Esophagus muscularis mucosa (tissue), 4 donors: ENCODE measurements at regions not wholly inside any gene's neighbourhood (a gene's known extent, or its start where the extent isn't known, plus 50 kb on each side); places are given as distances from the start of the nearest gene placed in this dataset.

Experiments used
- DNase-seq: peaks from one replicate; pipeline ENCODE4 v3.0.0-alpha.2; 2017; ENCODE audit errors: extremely low spot score
- H3K27ac ChIP-seq, 4 donors: fragments of 200-600 bp; sonication (generic); replicated peaks in 1 of 4; 1 replicate in 3 of 4; 2 replicates in 1 of 4; pipeline ENCODE4 v1.5.1; 2016 to 2019; ENCODE audit warnings: mild to moderate bottlenecking in 1 of 4
- H3K27me3 ChIP-seq, 4 donors: fragments of 200-600 bp; sonication (generic); one replicate each; pipeline versions ENCODE4 v1.5.1 to v1.6.0; 2016 to 2019
- H3K36me3 ChIP-seq, 4 donors: fragments of 200-600 bp; sonication (generic); one replicate each; pipeline ENCODE4 v1.5.1; 2016 to 2019
- H3K4me1 ChIP-seq, 4 donors: fragments of 200-600 bp; sonication (generic); one replicate each; pipeline ENCODE4 v1.5.1; 2016 to 2019
- H3K4me3 ChIP-seq, 4 donors: fragments of 200-600 bp; sonication (generic); 1 replicate in 2 of 4; 2 replicates in 2 of 4; pipeline ENCODE4 v1.5.1; 2016 to 2019; ENCODE audit warnings: mild to moderate bottlenecking in 4 of 4, moderate library complexity in 1 of 4
- H3K9me3 ChIP-seq, 4 donors: fragments of 200-600 bp; sonication (generic); 1 replicate in 3 of 4; 2 replicates in 1 of 4; pipeline ENCODE4 v1.5.1; 2016 to 2019
- EP300 ChIP-seq: sonication (generic); formaldehyde crosslinking; IDR thresholded peaks from one replicate; pipeline ENCODE4 v1.6.1; 2017; ENCODE audit warnings: antibody characterized with exemption
- POLR2A ChIP-seq: fragments of 450-650 bp; IDR thresholded peaks from one replicate; pipeline ENCODE4 v1.6.1; 2017; ENCODE audit warnings: antibody characterized with exemption, moderate library complexity, mild to moderate bottlenecking, low read depth
- POLR2AphosphoS5 ChIP-seq, 2 donors: sonication (generic); formaldehyde crosslinking; IDR thresholded peaks; one replicate each; pipeline ENCODE4 v1.6.1; 2017; ENCODE audit warnings: antibody characterized with exemption in 2 of 2
- WGBS: methylation state at CpG from one replicate; pipeline ENCODE4 v1.1.5; 2018; 5-methylcytosine and 5-hydroxymethylcytosine counted together
- intact Hi-C: fragments of 100-400 bp; cut with DNase I; formaldehyde crosslinking; loops from one replicate; pipeline ENCODE4 v1.15.1; 2023
- TF ChIP-seq, protein P1 (sequence below), 3 experiments: fragments of 200-600 bp in 2 of 3; fragments of 450-650 bp in 1 of 3; sonication (generic) in 2 of 3; IDR thresholded peaks; one replicate each; pipeline ENCODE4 v1.5.1; 2017 to 2019; ENCODE audit warnings: antibody characterized with exemption in 3 of 3, mild to moderate bottlenecking in 2 of 3, moderate library complexity in 1 of 3

DNA sequence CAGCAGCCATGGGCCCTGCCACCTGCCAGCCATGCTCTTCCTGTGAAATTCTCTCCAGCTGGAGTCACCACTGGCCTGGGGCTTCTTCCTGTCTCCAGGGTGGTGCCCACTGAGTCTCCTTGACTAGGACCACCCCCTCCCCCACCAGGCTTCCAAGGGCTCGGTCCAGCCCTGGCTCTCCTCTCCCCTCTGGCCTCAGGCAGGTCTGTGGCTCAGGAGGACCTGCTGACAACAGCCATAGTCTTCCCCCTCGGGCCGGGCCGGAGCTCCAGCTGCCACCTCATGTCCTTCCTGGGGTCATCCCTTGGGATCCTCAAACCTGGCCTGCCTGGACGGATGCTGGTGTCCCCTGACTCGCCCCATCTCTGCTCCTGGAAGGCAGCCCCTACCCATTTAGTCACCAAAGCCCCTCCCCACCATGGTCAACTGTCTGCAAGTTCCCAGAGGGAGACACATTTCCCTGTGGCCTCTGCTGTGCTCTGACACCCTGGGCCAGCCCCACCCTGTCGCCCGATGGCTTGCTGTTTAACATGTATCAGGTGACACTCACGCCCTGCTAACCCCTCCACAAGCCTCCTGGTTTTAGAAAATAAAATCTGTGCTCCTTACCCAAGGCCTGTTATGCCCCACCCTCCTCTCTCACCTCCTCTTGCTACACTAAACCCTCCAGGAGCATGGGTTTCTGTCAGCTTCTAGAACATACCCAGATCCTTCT is 186.2 kb downstream of the RBFOX3 start:
- Histone ChIP-seq H3K4me3 (no peak overlapping the region), H3K27ac (no peak overlapping the region), H3K27me3 (peaks cover 0 to 48% (median 0%) of the 10 kb centered on the region in 4 donors), H3K9me3 (no peaks in the 10 kb centered on the region), H3K36me3 (no peaks in the 10 kb centered on the region), H3K4me1 (peaks cover 0 to 3% (median 0%) of the 10 kb centered on the region in 4 donors)
- WGBS = 70% methylated on average over 9 of the region's 9 CpGs
- no peak for DNase-seq
- intact Hi-C loops = no loop called here
- TF ChIP-seq, protein P1, sequence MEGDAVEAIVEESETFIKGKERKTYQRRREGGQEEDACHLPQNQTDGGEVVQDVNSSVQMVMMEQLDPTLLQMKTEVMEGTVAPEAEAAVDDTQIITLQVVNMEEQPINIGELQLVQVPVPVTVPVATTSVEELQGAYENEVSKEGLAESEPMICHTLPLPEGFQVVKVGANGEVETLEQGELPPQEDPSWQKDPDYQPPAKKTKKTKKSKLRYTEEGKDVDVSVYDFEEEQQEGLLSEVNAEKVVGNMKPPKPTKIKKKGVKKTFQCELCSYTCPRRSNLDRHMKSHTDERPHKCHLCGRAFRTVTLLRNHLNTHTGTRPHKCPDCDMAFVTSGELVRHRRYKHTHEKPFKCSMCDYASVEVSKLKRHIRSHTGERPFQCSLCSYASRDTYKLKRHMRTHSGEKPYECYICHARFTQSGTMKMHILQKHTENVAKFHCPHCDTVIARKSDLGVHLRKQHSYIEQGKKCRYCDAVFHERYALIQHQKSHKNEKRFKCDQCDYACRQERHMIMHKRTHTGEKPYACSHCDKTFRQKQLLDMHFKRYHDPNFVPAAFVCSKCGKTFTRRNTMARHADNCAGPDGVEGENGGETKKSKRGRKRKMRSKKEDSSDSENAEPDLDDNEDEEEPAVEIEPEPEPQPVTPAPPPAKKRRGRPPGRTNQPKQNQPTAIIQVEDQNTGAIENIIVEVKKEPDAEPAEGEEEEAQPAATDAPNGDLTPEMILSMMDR (IDR thresholded peaks at IDR 0.05) = no peak
- no peak for TF ChIP-seq POLR2AphosphoS5 (IDR thresholded peaks at IDR 0.05)
- TF ChIP-seq POLR2A = no peak
- no peak for TF ChIP-seq EP300

DNA sequence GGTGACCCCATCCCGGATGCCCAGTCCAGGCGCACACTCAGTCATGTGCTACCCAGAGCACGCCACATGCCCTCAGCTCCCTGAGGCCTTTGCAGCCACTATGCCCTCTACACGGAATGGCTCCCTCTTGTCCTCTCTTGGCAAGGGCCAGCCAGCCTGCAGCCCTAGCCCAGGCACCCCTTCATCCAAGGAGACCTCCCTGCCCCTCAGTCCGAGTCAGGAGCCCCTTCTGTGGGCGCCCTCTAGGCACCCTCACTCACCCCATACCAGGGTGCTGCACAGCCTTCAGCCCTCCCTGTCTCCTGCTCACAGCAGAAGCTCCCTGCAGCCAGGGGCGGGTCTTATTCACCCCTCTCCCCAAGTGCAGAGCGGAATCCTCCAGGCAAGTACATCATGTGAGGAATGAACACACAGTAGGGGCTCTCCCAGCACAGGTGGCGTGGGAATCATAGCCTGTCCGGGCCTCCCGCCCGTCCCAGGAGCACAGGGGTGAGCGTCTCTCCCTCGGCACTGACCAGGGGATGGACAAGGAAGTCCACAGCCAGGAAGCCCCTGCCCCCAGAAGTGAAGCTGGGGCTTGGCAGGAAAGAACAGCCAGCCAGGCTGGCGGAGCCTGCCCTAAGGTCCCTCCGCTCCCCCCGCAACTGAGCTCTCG is 186.9 kb downstream of the RBFOX3 start:
- DNase-seq = no peak
- TF ChIP-seq, protein P1 (IDR thresholded peaks at IDR 0.05) = no peak
- TF ChIP-seq POLR2A (no peak), EP300 (no peak), POLR2AphosphoS5 (IDR thresholded peaks at IDR 0.05) (no peak)
- H3K4me3 ChIP-seq = no peak overlapping the region
- H3K36me3 ChIP-seq = no peaks in the 10 kb centered on the region
- peaks cover 0 to 48% (median 0%) of the 10 kb centered on the region in 4 donors for H3K27me3 ChIP-seq
- no peaks in the 10 kb centered on the region for H3K9me3 ChIP-seq
- peaks cover 0 to 3% (median 0%) of the 10 kb centered on the region in 4 donors for H3K4me1 ChIP-seq
- 78% methylated on average over 15 of the region's 18 CpGs for WGBS
- H3K27ac ChIP-seq = no peak overlapping the region
- intact Hi-C loops = no loop called here

DNA sequence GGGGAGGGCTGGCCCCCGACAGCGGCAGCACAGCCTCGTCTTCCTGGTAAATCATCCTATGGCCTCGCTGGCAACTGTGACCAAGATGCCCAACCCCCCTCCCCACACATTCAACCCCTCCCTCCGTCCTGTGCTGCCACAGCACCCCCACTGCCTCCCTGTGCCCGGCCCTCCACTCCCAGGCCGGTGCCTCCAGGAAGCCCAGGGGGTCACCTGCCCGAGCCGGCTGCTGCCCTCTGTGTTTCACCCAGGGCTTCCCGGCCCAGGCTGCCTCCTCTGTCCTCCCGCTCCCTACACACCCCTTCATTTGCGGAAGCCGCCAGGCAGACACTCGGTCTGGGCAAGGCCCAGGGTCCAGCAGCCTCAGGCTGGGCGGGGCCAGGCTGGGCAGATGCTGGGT is 188.6 kb downstream of the RBFOX3 start:
- H3K4me3 ChIP-seq = no peak overlapping the region
- DNase-seq = no peak
- TF ChIP-seq, protein P1 (IDR thresholded peaks at IDR 0.05) = no peak
- TF ChIP-seq EP300 (no peak), POLR2A (no peak)
- H3K27ac ChIP-seq = no peak overlapping the region
- H3K27me3 ChIP-seq = peaks cover 0 to 39% (median 0%) of the 10 kb centered on the region in 4 donors
- no peaks in the 10 kb centered on the region for H3K9me3 ChIP-seq
- intact Hi-C loops = no loop called here
- H3K36me3 ChIP-seq = no peaks in the 10 kb centered on the region
- H3K4me1 ChIP-seq = peaks cover 0 to 3% (median 0%) of the 10 kb centered on the region in 4 donors
- 83% methylated on average over 15 of the region's 15 CpGs for WGBS

DNA sequence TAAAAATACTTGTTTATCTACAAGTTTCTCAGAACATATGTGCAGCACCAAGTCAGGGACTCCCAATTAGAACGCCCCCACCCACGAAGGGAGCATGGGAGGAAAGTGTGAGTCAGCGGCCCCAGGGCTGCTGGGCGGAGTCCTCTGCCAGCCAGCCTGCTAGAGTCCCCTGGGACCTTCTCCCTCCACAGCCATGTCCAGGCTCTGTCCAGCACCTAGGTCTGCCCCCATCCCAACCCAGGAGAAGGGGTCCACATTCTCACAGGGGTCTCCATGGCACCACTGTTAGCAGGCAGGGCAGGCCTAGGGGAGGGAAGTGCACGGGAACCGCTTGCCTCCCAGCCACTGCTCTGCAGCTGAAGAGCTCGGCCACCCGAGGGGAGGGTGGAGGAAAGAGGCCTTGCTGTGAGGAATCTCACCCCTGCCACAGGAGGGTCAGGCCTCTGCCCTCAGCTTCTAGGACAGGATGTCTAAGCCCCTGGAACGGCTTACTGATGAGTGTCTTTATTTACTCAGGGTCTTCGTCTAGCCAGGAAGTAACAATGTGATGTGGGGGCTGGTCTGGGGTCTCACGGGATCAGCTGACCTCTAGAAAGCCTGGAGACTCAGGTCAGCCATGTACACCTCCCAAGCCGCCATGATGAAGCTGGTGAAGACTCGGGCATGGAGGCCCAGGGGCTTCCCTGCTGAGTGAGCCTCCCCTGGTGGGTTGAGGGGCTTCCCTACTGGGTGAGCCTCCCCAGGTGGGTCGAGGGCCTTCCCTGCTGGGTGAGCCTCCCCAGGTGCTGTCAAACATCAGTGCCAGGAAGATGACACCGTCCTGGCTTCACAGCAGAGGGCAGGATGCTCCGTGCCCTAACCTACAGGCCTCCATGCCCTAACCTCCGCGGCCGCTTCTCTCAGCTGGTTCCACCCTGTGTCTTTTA is 190.3 kb downstream of the RBFOX3 start:
- H3K4me1 ChIP-seq = peaks cover 0 to 3% (median 0%) of the 10 kb centered on the region in 4 donors
- no peak overlapping the region for H3K4me3 ChIP-seq
- no peak overlapping the region for H3K27ac ChIP-seq
- H3K36me3 ChIP-seq = no peaks in the 10 kb centered on the region
- peaks cover 0 to 49% (median 0%) of the 10 kb centered on the region in 4 donors for H3K27me3 ChIP-seq
- WGBS = 49% methylated on average over 7 of the region's 19 CpGs
- intact Hi-C loops = no loop called here
- no peaks in the 10 kb centered on the region for H3K9me3 ChIP-seq
- TF ChIP-seq, protein P1 (IDR thresholded peaks at IDR 0.05) = no peak
- TF ChIP-seq EP300 (no peak), POLR2A (no peak), POLR2AphosphoS5 (IDR thresholded peaks at IDR 0.05) (no peak)
- DNase-seq = no peak
